ENCODE measurements at regions not wholly inside any gene's neighbourhood (a gene's known extent, or its start where the extent isn't known, plus 50 kb on each side); places are given as distances from the start of the nearest gene placed in this dataset.

GRCh38 chr2:207317378-207317984 is 151.7 kb upstream of the KLF7 start:
- H3K4me1 Mint-ChIP-seq (ENCODE audit: low read depth, unreplicated experiment): no peaks in the 10 kb centered on the region
- H3K9me3 Mint-ChIP-seq (ENCODE audit: low read depth, unreplicated experiment): no peaks in the 10 kb centered on the region
- no peak for DNase-seq
- intact Hi-C loops (cut with micrococcal nuclease; ENCODE audit: unreplicated experiment): no loop called here
- CTCF ChIA-PET: no interaction called here
- H3K27me3 Mint-ChIP-seq (ENCODE audit: unreplicated experiment): no peaks in the 10 kb centered on the region
- H3K4me3 Mint-ChIP-seq (ENCODE audit: low read depth, unreplicated experiment): no peak overlapping the region
- BruUV-seq (replicated peaks): no TSS peak
- TF ChIP-seq CTCF (IDR thresholded peaks at IDR 0.05; ENCODE audit: unreplicated experiment): no peak
- H3K27ac Mint-ChIP-seq (ENCODE audit: unreplicated experiment): no peak overlapping the region
- H3K36me3 Mint-ChIP-seq (ENCODE audit: insufficient read depth, unreplicated experiment): no peaks in the 10 kb centered on the region

DNA sequence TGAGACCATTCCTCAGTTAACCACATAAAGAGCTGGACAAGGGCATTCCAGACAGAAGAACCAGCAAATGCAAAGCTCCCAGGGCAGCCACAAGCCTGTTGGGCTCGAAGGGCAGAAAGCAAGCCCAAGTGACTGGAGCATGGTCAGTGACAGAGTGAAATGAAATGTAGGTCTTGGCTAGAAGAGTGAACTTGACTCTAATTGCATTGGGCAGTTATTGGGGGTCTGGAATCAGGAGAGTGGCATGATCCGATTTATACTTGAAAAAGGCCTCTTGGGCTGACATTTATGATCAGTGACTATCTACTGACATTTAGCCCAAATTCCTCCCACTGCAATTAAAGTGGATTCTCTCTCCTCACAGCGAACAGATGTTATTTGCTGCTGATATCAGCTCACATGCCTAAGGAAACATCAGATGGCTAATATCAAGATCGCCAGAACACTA is 152.5 kb upstream of the KLF7 start:
- BruUV-seq (replicated peaks): no TSS peak
- H3K4me1 Mint-ChIP-seq (ENCODE audit: low read depth, unreplicated experiment): no peaks in the 10 kb centered on the region
- TF ChIP-seq CTCF (IDR thresholded peaks at IDR 0.05; ENCODE audit: unreplicated experiment): no peak
- no peaks in the 10 kb centered on the region for H3K36me3 Mint-ChIP-seq (ENCODE audit: insufficient read depth, unreplicated experiment)
- H3K9me3 Mint-ChIP-seq (ENCODE audit: low read depth, unreplicated experiment): no peaks in the 10 kb centered on the region
- CTCF ChIA-PET: no interaction called here
- no peaks in the 10 kb centered on the region for H3K27me3 Mint-ChIP-seq (ENCODE audit: unreplicated experiment)
- no peak for DNase-seq
- H3K27ac Mint-ChIP-seq (ENCODE audit: unreplicated experiment): no peak overlapping the region
- intact Hi-C loops (cut with micrococcal nuclease; ENCODE audit: unreplicated experiment): no loop called here
- no peak overlapping the region for H3K4me3 Mint-ChIP-seq (ENCODE audit: low read depth, unreplicated experiment)

DNA sequence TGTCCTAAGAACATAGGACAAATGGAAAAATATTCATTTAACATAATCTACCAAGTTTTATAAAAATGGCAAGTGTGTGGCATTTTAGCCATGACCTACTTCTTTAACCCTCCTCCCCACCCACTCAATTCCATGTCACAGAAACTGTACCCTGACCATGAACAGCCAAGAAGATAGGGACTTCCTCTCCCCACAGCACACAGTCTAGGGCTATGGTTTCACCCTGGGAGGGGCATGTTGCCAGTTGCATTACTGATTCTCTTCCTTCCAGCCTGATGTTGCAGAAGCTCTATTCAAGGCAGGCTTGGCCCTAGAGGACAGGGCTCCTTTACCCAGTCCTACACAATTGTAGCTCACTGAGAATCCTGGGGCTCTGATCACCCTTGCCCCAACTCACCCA is 153.6 kb upstream of the KLF7 start:
- Mint-ChIP-seq H3K27ac (ENCODE audit: unreplicated experiment) (no peak overlapping the region), H3K9me3 (ENCODE audit: low read depth, unreplicated experiment) (no peaks in the 10 kb centered on the region), H3K4me1 (ENCODE audit: low read depth, unreplicated experiment) (no peaks in the 10 kb centered on the region), H3K36me3 (ENCODE audit: insufficient read depth, unreplicated experiment) (no peaks in the 10 kb centered on the region), H3K27me3 (ENCODE audit: unreplicated experiment) (no peaks in the 10 kb centered on the region), H3K4me3 (ENCODE audit: low read depth, unreplicated experiment) (no peak overlapping the region)
- CTCF ChIA-PET: no interaction called here
- intact Hi-C loops (cut with micrococcal nuclease; ENCODE audit: unreplicated experiment): no loop called here
- no peak for DNase-seq
- TF ChIP-seq CTCF (IDR thresholded peaks at IDR 0.05; ENCODE audit: unreplicated experiment): no peak
- BruUV-seq (replicated peaks): no TSS peak

- no TSS peak for BruUV-seq (replicated peaks)
- no peak for DNase-seq
- intact Hi-C loops (cut with micrococcal nuclease; ENCODE audit: unreplicated experiment): no loop called here
- CTCF ChIA-PET: no interaction called here
- Mint-ChIP-seq H3K27ac (ENCODE audit: unreplicated experiment) (no peak overlapping the region), H3K4me1 (ENCODE audit: low read depth, unreplicated experiment) (no peaks in the 10 kb centered on the region), H3K4me3 (ENCODE audit: low read depth, unreplicated experiment) (no peak overlapping the region), H3K9me3 (ENCODE audit: low read depth, unreplicated experiment) (no peaks in the 10 kb centered on the region), H3K27me3 (ENCODE audit: unreplicated experiment) (no peaks in the 10 kb centered on the region), H3K36me3 (ENCODE audit: insufficient read depth, unreplicated experiment) (no peaks in the 10 kb centered on the region)
- TF ChIP-seq CTCF (IDR thresholded peaks at IDR 0.05; ENCODE audit: unreplicated experiment): no peak
These were observed 154.8 kb upstream of the KLF7 start for GRCh38 chr2:207320381-207321159.
